ENCODE measurements at regions not wholly inside any gene's neighbourhood (a gene's known extent, or its start where the extent isn't known, plus 50 kb on each side); places are given as distances from the start of the nearest gene placed in this dataset.

DNA sequence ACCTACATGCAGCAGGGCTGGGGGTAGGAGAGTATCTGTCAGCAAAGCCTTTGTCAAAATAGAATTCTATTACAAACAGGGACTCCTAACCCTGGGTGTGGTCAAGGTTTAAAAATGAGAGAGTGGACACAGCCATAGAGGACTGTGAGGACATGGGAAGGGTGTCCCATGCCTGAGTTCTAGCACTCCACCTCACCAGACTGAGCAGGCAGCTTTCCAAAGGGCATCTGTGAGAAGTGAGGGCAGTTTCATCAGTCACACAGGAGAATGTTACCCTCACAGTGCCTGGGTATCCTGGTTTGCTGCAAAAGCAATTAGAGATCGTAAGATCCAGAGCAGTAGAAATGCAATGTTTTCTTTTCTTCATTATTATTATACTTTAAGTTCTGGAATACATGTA is 174.9 kb upstream of the UBL3 start:
- ChIA-PET POLR2A (no interaction called here), CTCF (ENCODE audit: low intra/inter-chr PET ratio) (no interaction called here)
- no TSS peak for BruUV-seq (replicated peaks)
- no peaks in the 10 kb centered on the region for H3K9me3 ChIP-seq (replicated peaks; ENCODE audit: control insufficient read depth, insufficient read depth, low read depth, low read length)
- intact Hi-C loops (cut with micrococcal nuclease) (no loop called here), in situ Hi-C loops (cut with MboI) (no loop called here)
- DNase-seq (ENCODE audit: extremely low read depth in 1 of 4, low spot score in 3 of 4) = no peak
- H3K79me2 ChIP-seq (ENCODE audit: control insufficient read depth, insufficient read depth, low read length) = no peaks in the 10 kb centered on the region
- FAIRE-seq = no peak
- 0% methylated on average over 1 of the region's 1 CpG for WGBS (ENCODE audit: insufficient coverage, low coverage, missing lambda C conversion rate)
- no peaks in the 10 kb centered on the region for H3K4me1 ChIP-seq (replicated peaks in 1 of 2; ENCODE audit: control insufficient read depth in 2 of 2, insufficient read depth in 2 of 2, low read length in 2 of 2)
- TF ChIP-seq JUN (IDR thresholded peaks at IDR 0.05; ENCODE audit: borderline replicate concordance, low read depth, low read length) (no peak), JUN (CRISPR knock-in tag; IDR thresholded peaks at IDR 0.05; ENCODE audit: borderline replicate concordance) (no peak)
- TF ChIP-seq, protein P1, sequence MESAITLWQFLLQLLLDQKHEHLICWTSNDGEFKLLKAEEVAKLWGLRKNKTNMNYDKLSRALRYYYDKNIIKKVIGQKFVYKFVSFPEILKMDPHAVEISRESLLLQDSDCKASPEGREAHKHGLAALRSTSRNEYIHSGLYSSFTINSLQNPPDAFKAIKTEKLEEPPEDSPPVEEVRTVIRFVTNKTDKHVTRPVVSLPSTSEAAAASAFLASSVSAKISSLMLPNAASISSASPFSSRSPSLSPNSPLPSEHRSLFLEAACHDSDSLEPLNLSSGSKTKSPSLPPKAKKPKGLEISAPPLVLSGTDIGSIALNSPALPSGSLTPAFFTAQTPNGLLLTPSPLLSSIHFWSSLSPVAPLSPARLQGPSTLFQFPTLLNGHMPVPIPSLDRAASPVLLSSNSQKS (CRISPR knock-in tag; IDR thresholded peaks at IDR 0.05) = no peak
- no peaks in the 10 kb centered on the region for H3K9me1 ChIP-seq (ENCODE audit: control insufficient read depth, insufficient read depth, low read length)
- H3K4me3 ChIP-seq = no peak overlapping the region
- 0 out of 2 replicates have a peak, but pooled peaks cover 3% of the 10 kb centered on the region for H4K20me1 ChIP-seq (replicated peaks; ENCODE audit: control insufficient read depth, insufficient read depth, low read length)
- no peak overlapping the region for H3K4me2 ChIP-seq (ENCODE audit: insufficient read depth, low read length)
- no peak for ATAC-seq
- no peak overlapping the region for H2AFZ ChIP-seq (ENCODE audit: low read depth, low read length)
- H3K36me3 ChIP-seq (ENCODE audit: control insufficient read depth, insufficient read depth, low read length) = no peaks in the 10 kb centered on the region
- peaks cover 0 to 5% of the 10 kb centered on the region in 2 experiments; a peak in 2 of 5 replicates for H3K27me3 ChIP-seq (ENCODE audit: control insufficient read depth in 2 of 2, insufficient read depth in 2 of 2, low read length in 2 of 2)
- H3K9ac ChIP-seq (ENCODE audit: insufficient read depth in 1 of 2, low read depth in 2 of 2, low read length in 2 of 2) = no peak overlapping the region
- H3K27ac ChIP-seq (ENCODE audit: extremely low read depth, low read depth, low read length) = no peak overlapping the region

DNA sequence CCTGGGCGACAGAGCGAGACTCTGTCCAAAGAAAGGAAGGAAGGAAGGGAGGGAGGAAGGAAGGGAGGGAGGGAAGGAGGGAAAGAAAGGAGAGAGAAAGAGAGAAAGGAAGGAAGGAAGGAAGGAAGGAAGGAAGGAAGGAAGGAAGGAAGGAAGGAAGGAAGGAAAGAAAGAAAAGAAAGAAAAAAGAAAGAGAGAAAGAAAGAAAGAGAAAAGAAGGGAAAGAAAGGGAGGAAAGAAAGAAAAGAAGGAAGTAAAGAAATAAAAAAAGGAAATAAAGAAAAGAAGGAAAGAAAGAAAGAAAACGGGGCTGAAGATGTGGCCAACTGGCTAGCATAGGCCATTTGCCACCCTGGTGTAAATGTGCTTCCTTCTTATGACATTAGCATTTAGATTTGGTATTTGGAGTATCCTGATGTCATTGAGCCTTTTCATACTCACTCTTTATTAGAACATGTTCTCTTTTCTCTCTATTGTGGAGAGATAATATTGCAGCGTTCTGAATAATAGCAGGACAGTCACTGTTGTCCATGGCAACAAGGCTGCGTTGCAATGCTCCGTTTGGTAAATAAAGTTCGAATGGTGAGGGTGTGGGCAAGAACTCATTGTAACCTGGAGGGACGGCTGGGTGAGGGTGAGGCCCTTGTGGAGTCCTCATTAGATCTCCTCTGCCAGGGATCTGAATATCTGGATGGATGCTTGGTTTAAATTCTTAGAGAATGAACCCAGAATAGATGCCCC is 173.9 kb upstream of the UBL3 start:
- ATAC-seq = no peak
- no peaks in the 10 kb centered on the region for H3K79me2 ChIP-seq (ENCODE audit: control insufficient read depth, insufficient read depth, low read length)
- CTCF ChIA-PET (ENCODE audit: low intra/inter-chr PET ratio) = no interaction called here
- H3K4me2 ChIP-seq (ENCODE audit: insufficient read depth, low read length) = no peak overlapping the region
- no peaks in the 10 kb centered on the region for H3K9me3 ChIP-seq (replicated peaks; ENCODE audit: control insufficient read depth, insufficient read depth, low read depth, low read length)
- WGBS (ENCODE audit: insufficient coverage, low coverage, missing lambda C conversion rate) = 0% methylated on average over 6 of the region's 8 CpGs
- POLR2A ChIA-PET = no interaction called here
- H3K4me3 ChIP-seq = no peak overlapping the region
- H3K9me1 ChIP-seq (ENCODE audit: control insufficient read depth, insufficient read depth, low read length) = no peaks in the 10 kb centered on the region
- no peak for FAIRE-seq
- no peak overlapping the region for H3K27ac ChIP-seq (ENCODE audit: extremely low read depth, low read depth, low read length)
- H3K4me1 ChIP-seq (replicated peaks in 1 of 2; ENCODE audit: control insufficient read depth in 2 of 2, insufficient read depth in 2 of 2, low read length in 2 of 2) = no peaks in the 10 kb centered on the region
- BruUV-seq (replicated peaks) = no TSS peak
- no peak overlapping the region for H3K9ac ChIP-seq (ENCODE audit: insufficient read depth in 1 of 2, low read depth in 2 of 2, low read length in 2 of 2)
- intact Hi-C loops (cut with micrococcal nuclease) (no loop called here), in situ Hi-C loops (cut with MboI) (no loop called here)
- H3K27me3 ChIP-seq (ENCODE audit: control insufficient read depth in 2 of 2, insufficient read depth in 2 of 2, low read length in 2 of 2) = peaks cover 0 to 5% of the 10 kb centered on the region in 2 experiments; a peak in 2 of 5 replicates
- no peak for DNase-seq (ENCODE audit: extremely low read depth in 1 of 4, low spot score in 3 of 4)
- 0 out of 2 replicates have a peak, but pooled peaks cover 3% of the 10 kb centered on the region for H4K20me1 ChIP-seq (replicated peaks; ENCODE audit: control insufficient read depth, insufficient read depth, low read length)
- H2AFZ ChIP-seq (ENCODE audit: low read depth, low read length) = no peak overlapping the region
- TF ChIP-seq, protein P2, sequence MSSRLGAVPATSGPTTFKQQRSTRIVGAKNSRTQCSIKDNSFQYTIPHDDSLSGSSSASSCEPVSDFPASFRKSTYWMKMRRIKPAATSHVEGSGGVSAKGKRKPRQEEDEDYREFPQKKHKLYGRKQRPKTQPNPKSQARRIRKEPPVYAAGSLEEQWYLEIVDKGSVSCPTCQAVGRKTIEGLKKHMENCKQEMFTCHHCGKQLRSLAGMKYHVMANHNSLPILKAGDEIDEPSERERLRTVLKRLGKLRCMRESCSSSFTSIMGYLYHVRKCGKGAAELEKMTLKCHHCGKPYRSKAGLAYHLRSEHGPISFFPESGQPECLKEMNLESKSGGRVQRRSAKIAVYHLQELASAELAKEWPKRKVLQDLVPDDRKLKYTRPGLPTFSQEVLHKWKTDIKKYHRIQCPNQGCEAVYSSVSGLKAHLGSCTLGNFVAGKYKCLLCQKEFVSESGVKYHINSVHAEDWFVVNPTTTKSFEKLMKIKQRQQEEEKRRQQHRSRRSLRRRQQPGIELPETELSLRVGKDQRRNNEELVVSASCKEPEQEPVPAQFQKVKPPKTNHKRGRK (tag; IDR thresholded peaks at IDR 0.05) = 0 out of 2 replicates have a peak, but pooled peaks have one; percentile 37
- no peak for TF ChIP-seq EZH2 (IDR thresholded peaks at IDR 0.05; ENCODE audit: borderline replicate concordance, low read depth, low read length)
- no peaks in the 10 kb centered on the region for H3K36me3 ChIP-seq (ENCODE audit: control insufficient read depth, insufficient read depth, low read length)
